ENCODE measurements at regions not wholly inside any gene's neighbourhood (a gene's known extent, or its start where the extent isn't known, plus 50 kb on each side); places are given as distances from the start of the nearest gene placed in this dataset.

- TF ChIP-seq YY1 (tag by site-specific recombination; IDR thresholded peaks at IDR 0.05) = no peak
- TF ChIP-seq CTCF (tag by site-specific recombination; IDR thresholded peaks at IDR 0.05) = no peak
- no peak for TF ChIP-seq ZNF133 (tag by site-specific recombination; IDR thresholded peaks at IDR 0.05)
- TF ChIP-seq ZNF354C (tag by site-specific recombination; IDR thresholded peaks at IDR 0.05; ENCODE audit: borderline replicate concordance, low read depth) = no peak
- no peak for TF ChIP-seq ZNF221 (tag by site-specific recombination; IDR thresholded peaks at IDR 0.05; ENCODE audit: borderline replicate concordance)
- TF ChIP-seq TSHZ1 (tag by site-specific recombination; IDR thresholded peaks at IDR 0.05; ENCODE audit: borderline replicate concordance) = no peak
Measured at GRCh38 chr9:118732998-118733397, 636.2 kb downstream of the BRINP1 start.

All from HEK293 (cell line).